Coronary artery (tissue), 2 donors: ENCODE measurements at regions not wholly inside any gene's neighbourhood (a gene's known extent, or its start where the extent isn't known, plus 50 kb on each side); places are given as distances from the start of the nearest gene placed in this dataset.

Experiments
- DNase-seq: peaks from one replicate; pipeline ENCODE4 v3.0.0-alpha.2; 2017; ENCODE audit warnings: low spot score
- H3K27ac ChIP-seq, 2 donors: fragments of 200-600 bp; sonication (generic); one replicate each; pipeline ENCODE4 v1.5.1; 2016 to 2019
- H3K4me3 ChIP-seq: fragments of 200-600 bp; sonication (generic); 2 replicates; pipeline ENCODE4 v1.5.1; 2016; ENCODE audit warnings: mild to moderate bottlenecking, moderate library complexity
- TF ChIP-seq, protein P1 (sequence below): fragments of 200-600 bp; sonication (generic); IDR thresholded peaks from one replicate; pipeline ENCODE4 v1.5.1; 2019; ENCODE audit warnings: antibody characterized with exemption

DNA sequence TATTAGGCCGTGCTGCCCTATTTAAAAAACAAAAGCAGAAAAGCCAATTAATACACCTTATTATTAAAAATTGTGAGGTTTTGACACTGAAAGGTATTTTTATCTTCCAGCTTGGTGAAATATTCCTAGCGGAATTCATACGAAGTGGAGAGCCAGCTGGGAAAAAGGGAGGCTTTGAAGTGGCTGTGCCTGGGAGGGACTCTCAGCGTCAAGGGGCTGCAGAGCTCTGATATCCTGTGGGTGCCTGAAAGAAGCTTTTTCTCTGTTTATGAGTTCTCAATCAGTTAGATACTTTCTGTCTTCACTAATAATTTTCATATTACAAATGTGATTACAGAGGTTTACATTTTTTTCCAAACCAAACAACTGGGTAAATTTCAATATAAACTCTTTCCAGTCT is 140.2 kb upstream of the MIR17HG start:
- TF ChIP-seq, protein P1, sequence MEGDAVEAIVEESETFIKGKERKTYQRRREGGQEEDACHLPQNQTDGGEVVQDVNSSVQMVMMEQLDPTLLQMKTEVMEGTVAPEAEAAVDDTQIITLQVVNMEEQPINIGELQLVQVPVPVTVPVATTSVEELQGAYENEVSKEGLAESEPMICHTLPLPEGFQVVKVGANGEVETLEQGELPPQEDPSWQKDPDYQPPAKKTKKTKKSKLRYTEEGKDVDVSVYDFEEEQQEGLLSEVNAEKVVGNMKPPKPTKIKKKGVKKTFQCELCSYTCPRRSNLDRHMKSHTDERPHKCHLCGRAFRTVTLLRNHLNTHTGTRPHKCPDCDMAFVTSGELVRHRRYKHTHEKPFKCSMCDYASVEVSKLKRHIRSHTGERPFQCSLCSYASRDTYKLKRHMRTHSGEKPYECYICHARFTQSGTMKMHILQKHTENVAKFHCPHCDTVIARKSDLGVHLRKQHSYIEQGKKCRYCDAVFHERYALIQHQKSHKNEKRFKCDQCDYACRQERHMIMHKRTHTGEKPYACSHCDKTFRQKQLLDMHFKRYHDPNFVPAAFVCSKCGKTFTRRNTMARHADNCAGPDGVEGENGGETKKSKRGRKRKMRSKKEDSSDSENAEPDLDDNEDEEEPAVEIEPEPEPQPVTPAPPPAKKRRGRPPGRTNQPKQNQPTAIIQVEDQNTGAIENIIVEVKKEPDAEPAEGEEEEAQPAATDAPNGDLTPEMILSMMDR, result no peak
- Histone ChIP-seq H3K27ac (no peak overlapping the region), H3K4me3 (no peak overlapping the region)
- DNase-seq, result no peak

DNA sequence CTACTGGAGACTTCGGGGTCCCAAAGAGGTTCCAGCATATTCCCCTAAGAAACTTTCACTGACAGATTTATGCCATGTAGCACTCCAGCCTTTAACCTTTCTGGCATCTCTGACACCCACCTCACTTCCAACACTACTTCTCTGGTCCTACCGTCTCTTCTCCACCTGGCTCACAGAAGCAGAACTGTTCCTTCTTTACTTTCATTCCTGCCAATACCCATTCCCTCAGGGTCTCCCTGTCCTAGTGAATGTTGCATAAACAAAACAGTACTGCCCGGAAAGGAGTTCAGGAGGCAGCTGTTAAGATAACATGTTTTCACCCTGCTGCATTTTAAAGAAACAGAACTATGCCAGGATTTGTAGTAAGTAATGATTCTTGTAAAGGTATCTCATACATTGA is 136.0 kb upstream of the MIR17HG start:
- Histone ChIP-seq H3K27ac (no peak overlapping the region), H3K4me3 (no peak overlapping the region)
- no peak for DNase-seq
- TF ChIP-seq, protein P1, result no peak

DNA sequence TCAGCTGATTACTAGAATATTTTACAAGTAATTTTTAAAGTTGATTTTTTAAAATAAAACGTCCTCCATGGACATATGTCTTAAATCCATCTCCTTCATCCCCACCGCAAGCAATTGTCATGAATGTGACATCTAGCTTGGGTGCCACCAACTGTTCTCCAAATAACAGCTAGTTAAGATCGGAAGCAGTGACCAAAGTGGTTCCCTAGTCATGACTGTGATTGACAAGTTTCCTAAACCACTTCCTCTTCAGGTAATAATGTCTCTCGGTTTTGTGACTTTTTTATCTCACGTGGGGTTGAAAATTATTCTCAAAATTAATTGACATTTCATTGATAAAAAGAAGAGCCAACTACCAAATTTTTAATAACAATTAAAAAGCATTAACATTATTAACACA is 135.3 kb upstream of the MIR17HG start:
- no peak overlapping the region for H3K4me3 ChIP-seq
- no peak for DNase-seq
- TF ChIP-seq, protein P1, result no peak
- no peak overlapping the region for H3K27ac ChIP-seq

DNA sequence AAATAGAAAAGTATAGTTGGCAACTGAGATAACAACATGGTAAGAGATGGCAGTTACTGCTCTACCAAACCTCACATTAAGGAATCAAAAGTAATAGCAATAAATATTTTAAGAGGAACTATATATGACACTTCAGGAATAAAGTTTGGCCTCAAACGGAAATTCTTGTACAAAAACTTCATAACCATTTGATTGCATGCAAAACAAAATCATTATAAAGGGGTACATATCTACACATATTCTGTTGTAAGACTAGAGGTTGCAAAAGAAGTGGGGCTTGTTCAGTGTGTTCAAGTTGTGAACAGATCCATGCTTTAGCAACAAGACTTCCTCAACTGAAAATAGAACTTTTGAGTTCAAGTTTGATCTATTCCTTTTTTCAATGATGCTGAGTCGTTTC is 133.5 kb upstream of the MIR17HG start:
- TF ChIP-seq, protein P1, result no peak

DNA sequence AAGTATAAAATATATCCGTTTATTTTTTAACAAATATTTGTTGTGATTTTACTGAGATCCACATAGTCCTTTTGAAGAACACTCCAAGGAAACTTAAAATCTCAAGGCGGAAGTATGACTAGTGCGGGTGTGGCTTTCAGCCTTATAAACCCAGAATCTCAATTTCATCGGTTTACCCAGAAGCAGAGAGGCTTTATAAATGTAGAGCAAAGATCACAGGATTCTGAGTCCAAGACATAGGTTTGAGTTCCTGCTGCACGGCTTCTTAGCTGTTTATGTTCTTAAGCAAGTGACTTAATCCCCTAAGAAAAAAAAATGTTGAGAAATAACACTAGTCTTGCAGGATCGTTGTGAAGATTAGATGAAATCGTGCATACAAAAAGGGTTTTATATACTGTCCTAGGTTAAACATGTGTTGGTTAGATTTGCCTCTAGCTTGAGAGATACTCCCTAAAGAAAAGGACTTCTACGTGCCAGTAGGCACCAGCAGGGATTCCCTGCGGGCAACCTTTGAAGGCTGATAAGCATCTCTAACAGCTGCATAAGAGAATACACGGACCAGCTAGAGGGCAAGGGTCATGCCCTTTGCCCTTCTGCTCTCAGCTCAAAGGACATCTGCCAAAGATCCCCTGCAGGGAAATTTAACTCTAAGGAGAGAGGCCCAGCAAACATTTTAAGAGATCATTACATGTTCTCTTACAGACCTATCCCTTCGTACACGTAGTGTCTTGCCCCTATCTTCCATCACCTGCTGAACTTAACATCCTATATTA is 130.4 kb upstream of the MIR17HG start:
- TF ChIP-seq, protein P1, result no peak
- no peak for DNase-seq
- no peak overlapping the region for H3K27ac ChIP-seq
- no peak overlapping the region for H3K4me3 ChIP-seq

More for the DNA sequence above, 133.5 kb upstream of the MIR17HG start:
- H3K27ac ChIP-seq, result no peak overlapping the region
- H3K4me3 ChIP-seq, result no peak overlapping the region
- DNase-seq, result no peak

DNA sequence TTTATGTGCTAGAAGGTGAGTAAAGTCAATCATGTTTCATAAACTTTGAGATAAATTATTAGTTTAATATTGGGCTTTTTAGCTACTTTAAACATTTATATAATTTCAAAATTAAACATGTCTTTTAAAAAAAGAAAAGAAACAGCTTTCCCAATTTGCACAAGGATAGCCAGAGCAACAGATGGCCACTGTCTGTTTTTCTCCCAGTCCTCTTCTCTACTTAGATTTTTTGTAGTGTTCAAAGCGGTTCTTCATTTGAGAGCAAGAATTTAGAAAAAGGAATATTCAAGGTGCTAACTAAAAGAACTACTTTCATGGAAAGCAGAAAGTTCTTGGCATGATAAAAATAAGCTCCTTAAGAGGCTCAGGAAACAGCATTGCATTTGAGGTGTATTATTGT is 128.3 kb upstream of the MIR17HG start:
- Histone ChIP-seq H3K4me3 (no peak overlapping the region), H3K27ac (no peak overlapping the region)
- no peak for DNase-seq
- TF ChIP-seq, protein P1, result no peak

DNA sequence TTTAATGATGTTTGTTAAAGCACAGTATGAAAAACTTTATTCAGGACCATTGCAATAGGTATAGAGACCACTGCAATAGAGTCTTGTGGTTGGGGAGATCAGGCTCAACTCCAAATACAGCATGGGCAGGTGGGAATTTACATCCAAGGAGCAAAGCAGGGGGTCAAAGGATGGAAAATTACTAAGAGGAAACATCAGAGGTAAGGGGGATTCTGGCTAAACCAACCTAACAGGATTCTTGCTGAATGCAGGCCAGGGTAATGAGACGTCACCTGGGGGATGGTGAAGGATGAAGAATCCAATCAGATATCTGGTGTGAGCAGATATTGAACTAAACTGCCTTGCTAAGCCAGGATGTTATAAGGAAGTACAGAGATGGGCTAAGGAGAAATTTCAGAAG is 126.6 kb upstream of the MIR17HG start:
- TF ChIP-seq, protein P1, result no peak
- no peak for DNase-seq
- H3K27ac ChIP-seq, result no peak overlapping the region
- H3K4me3 ChIP-seq, result no peak overlapping the region
